Parathyroid adenoma (tissue), 2 donors: ENCODE measurements at regions not wholly inside any gene's neighbourhood (a gene's known extent, or its start where the extent isn't known, plus 50 kb on each side); places are given as distances from the start of the nearest gene placed in this dataset.

ENCODE experiments used
- H2AFZ ChIP-seq: fragments of 300-600 bp; sonication (generic); one replicate; pipeline ENCODE4 v1.7.0; 2017; ENCODE audit warnings: antibody characterized with exemption, mild to moderate bottlenecking
- H3K27ac ChIP-seq: fragments of 300-600 bp; sonication (generic); one replicate; pipeline ENCODE4 v1.7.0; 2017
- H3K27me3 ChIP-seq: fragments of 300-600 bp; sonication (generic); one replicate; pipeline ENCODE4 v1.7.0; 2017; ENCODE audit warnings: low read length; ENCODE audit not compliant: control insufficient read depth, insufficient read depth
- H3K36me3 ChIP-seq: fragments of 300-600 bp; sonication (generic); one replicate; pipeline ENCODE4 v1.7.0; 2017; ENCODE audit warnings: low read length; ENCODE audit not compliant: control insufficient read depth, insufficient read depth
- H3K4me1 ChIP-seq: fragments of 300-600 bp; sonication (generic); one replicate; pipeline ENCODE4 v1.7.0; 2017; ENCODE audit warnings: control low read depth
- H3K4me2 ChIP-seq: fragments of 300-600 bp; sonication (generic); one replicate; pipeline ENCODE4 v1.7.0; 2017; ENCODE audit warnings: low read length
- H3K4me3 ChIP-seq: fragments of 300-600 bp; sonication (generic); one replicate; pipeline ENCODE4 v1.7.0; 2017; ENCODE audit warnings: low read depth, low read length
- H3K79me2 ChIP-seq: fragments of 300-600 bp; sonication (generic); one replicate; pipeline ENCODE4 v1.7.0; 2017; ENCODE audit warnings: control low read depth
- H3K9ac ChIP-seq: fragments of 300-600 bp; sonication (generic); one replicate; pipeline ENCODE4 v1.7.0; 2017; ENCODE audit warnings: mild to moderate bottlenecking
- H3K9me3 ChIP-seq: fragments of 300-600 bp; sonication (generic); one replicate; pipeline ENCODE4 v1.7.0; 2017; ENCODE audit warnings: low read length; ENCODE audit not compliant: control insufficient read depth
- CTCF ChIP-seq: fragments of 300-600 bp; sonication (generic); IDR thresholded peaks from one replicate; pipeline ENCODE4 v1.7.0; 2017; ENCODE audit warnings: antibody characterized with exemption, mild to moderate bottlenecking
- donor health status: primary hyperparathyroidism.

- H3K36me3 ChIP-seq: no peaks in the 10 kb centered on the region
- no peaks in the 10 kb centered on the region for H3K27me3 ChIP-seq
- H2AFZ ChIP-seq: no peak overlapping the region
- no peaks in the 10 kb centered on the region for H3K79me2 ChIP-seq
- no peaks in the 10 kb centered on the region for H3K4me1 ChIP-seq
- H3K9ac ChIP-seq: no peak overlapping the region
- no peaks in the 10 kb centered on the region for H3K9me3 ChIP-seq
- no peak overlapping the region for H3K4me2 ChIP-seq
- H3K27ac ChIP-seq: no peak overlapping the region
- no peak overlapping the region for H3K4me3 ChIP-seq
- TF ChIP-seq CTCF: no peak
These were observed 256.3 kb upstream of the SEMA6D start for GRCh38 chr15:47460795-47461573.

DNA sequence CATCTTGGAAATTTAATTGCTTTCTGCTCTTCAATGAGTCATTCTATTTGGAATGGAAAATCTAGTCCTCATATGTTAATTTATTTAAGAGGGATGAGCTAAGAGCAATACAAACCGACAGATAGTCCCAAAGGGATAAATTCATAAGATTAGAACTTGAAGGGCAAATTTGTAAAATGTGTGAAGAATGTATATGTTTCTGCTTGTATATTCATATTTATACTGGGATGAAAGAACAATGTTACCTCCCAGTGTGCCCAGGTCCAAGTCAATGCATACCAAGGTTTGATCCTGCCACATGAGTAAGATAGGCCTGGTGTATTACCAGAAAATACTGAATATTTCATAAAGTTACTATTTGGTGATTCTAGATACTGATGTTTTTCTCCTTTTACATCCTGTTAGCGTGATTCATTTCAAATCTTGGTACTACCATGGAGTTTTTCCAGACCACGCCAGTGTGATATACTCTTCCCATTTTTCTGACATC is 255.6 kb upstream of the SEMA6D start:
- no peak overlapping the region for H3K4me3 ChIP-seq
- no peak overlapping the region for H2AFZ ChIP-seq
- H3K9me3 ChIP-seq: no peaks in the 10 kb centered on the region
- no peaks in the 10 kb centered on the region for H3K79me2 ChIP-seq
- H3K9ac ChIP-seq: no peak overlapping the region
- no peak overlapping the region for H3K4me2 ChIP-seq
- no peak overlapping the region for H3K27ac ChIP-seq
- no peak for TF ChIP-seq CTCF
- no peaks in the 10 kb centered on the region for H3K27me3 ChIP-seq
- no peaks in the 10 kb centered on the region for H3K36me3 ChIP-seq
- H3K4me1 ChIP-seq: no peaks in the 10 kb centered on the region

DNA sequence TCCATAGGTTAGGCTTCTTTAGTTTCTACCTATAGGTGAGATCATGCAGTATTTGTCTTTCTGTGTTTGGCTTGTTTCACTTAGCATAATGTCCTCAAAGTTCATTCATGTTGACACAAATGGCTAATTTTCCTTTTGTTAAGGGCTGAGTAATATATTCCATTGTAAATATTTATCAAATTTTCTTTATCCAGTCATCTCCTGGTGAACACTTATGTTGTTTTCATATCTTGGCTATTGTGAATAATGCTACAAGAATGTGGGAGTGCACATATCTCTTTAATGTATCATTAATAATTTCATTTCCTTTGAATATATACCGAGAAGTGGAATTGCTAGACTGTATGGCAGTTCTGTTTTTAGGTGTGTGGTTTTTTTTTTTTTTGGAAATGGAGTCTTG is 250.9 kb upstream of the SEMA6D start:
- Histone ChIP-seq H3K9ac (no peak overlapping the region), H3K27ac (no peak overlapping the region), H3K9me3 (no peaks in the 10 kb centered on the region), H2AFZ (no peak overlapping the region), H3K36me3 (no peaks in the 10 kb centered on the region), H3K4me3 (no peak overlapping the region), H3K4me2 (no peak overlapping the region), H3K27me3 (no peaks in the 10 kb centered on the region), H3K4me1 (no peaks in the 10 kb centered on the region), H3K79me2 (no peaks in the 10 kb centered on the region)
- no peak for TF ChIP-seq CTCF

- TF ChIP-seq CTCF: no peak
These were observed 246.3 kb upstream of the SEMA6D start for GRCh38 chr15:47470983-47471382.

More at GRCh38 chr15:47470983-47471382, 246.3 kb upstream of the SEMA6D start:
- Histone ChIP-seq H3K36me3 (no peaks in the 10 kb centered on the region), H3K9me3 (no peaks in the 10 kb centered on the region), H3K4me3 (no peak overlapping the region), H3K9ac (no peak overlapping the region), H3K27ac (no peak overlapping the region), H3K27me3 (no peaks in the 10 kb centered on the region), H3K4me1 (no peaks in the 10 kb centered on the region), H3K79me2 (no peaks in the 10 kb centered on the region), H3K4me2 (no peak overlapping the region), H2AFZ (no peak overlapping the region)
